DMS114 treated with DMSO at 0.1 percent for 48 hours (cell line): ENCODE measurements at regions not wholly inside any gene's neighbourhood (a gene's known extent, or its start where the extent isn't known, plus 50 kb on each side); places are given as distances from the start of the nearest gene placed in this dataset.

Experiments
- DNase-seq: peaks from one replicate; lab custom pipeline; 2025; ENCODE audit not compliant: unreplicated experiment; lab: John Stamatoyannopoulos, UW

DNA sequence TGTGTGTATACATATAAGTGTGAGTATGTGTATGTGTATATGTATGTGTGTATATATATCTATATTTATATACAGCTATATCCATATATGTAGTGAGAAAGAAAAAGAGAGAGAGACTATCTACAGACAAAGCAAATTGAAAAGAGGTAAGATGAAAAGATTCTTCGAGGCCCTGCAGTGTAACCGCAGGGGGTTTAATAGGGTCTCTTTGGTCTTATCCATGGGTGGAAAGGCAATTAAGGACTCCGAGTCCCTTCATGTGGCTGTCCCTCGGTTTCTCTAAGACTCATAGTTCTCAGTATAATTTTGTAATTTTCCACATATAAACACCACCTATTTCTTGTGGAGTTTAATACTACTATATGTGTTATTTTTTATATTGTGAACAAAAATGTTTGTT lies 50.6 kb upstream of the JAZF1 start:
- DNase-seq: no peak

DNA sequence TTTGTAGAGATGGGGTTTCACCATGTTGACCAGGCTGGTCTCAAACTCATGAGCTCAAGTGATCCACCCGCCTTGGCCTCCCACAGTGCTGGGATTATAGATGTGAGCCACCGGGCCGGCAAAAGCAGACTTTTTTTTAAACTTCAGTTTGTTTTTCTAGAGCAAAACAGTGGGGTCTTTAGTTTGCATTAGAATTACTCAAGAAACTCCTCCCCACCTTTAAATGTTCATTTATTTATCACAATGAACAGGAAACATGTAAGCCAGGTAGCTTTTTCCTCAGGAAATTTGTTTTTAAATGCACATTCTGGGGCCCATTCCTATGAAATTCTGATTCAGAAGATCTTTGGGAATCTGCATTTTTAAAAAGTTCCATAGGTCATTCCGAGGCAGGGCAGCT lies 56.0 kb upstream of the JAZF1 start:
- DNase-seq: no peak

DNA sequence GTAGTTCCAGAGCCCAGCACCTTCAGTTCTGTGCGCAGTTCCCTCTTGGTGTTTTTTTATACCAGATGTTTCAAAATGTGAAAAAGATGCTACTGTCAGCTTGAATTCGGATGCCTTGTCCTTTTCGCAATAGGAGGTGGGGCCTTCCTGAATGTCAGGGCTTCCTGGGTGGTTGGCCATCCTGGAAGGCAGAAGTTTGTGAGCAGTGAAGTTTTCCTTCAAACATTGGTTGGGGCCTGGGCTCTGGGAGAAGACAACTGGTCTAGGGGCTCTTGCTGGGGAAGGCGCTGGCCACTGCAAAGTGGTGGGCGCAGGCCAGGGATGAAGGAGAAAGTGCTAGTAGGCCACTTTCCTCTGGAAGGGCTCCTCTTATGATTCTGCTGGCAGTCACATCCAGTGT lies 56.8 kb upstream of the JAZF1 start:
- no peak for DNase-seq

DNA sequence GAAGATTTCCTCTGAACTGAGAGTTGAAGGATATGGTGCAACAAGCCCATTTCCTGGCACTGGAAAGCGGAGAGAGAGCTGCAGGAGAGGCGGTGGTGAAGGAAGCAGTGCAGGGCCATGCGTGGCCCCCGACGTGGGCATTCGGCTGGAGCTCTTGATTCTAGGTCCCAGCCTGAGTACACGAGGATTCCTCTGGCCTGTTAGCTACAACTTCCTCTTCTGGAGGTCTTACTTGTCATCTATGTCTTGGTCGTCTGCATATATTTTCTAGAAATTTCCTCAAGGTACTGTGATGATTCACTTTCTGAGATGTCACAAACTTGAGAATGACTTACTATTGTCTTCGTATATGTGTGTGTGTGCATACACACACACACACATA lies 59.2 kb upstream of the JAZF1 start:
- no peak for DNase-seq

DNA sequence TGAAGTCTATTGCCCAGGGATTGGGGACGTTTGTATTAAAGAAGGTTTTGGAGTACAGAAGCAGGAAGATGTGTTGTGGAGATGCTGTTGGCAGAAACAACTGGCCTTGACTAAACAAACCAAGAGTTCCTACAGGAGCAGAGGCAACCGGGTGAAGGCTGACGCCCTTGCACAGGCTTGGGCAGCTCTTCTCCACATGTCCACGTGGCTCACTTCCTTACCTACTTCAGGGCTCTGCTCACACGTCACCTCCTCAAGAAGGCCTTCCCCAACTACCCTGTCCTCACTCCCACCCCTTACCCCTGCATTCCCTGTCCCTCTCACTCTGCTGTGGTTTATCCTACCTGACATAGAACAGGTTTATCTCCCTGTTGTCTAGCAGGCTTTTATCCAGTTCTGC lies 59.9 kb upstream of the JAZF1 start:
- no peak for DNase-seq

DNA sequence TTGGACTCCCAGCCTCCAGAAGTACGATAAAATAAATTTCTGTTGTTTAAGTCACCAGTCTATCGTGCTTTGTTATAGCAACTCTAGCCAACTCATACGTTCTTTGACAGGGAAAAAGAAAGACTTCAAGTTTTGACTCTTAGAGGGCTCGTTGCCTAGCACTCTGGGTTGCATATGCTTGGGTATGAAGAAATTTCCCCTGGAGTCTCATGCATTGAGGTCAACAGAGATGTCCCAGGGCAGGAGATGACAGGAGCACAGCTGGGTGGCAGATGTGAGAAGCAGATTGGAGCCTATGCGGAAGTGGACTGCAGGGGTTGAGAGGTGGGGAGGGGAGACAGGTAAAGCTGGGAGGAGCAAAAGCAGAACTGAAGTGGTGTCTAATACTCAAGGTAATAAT lies 63.3 kb upstream of the JAZF1 start:
- no peak for DNase-seq

DNA sequence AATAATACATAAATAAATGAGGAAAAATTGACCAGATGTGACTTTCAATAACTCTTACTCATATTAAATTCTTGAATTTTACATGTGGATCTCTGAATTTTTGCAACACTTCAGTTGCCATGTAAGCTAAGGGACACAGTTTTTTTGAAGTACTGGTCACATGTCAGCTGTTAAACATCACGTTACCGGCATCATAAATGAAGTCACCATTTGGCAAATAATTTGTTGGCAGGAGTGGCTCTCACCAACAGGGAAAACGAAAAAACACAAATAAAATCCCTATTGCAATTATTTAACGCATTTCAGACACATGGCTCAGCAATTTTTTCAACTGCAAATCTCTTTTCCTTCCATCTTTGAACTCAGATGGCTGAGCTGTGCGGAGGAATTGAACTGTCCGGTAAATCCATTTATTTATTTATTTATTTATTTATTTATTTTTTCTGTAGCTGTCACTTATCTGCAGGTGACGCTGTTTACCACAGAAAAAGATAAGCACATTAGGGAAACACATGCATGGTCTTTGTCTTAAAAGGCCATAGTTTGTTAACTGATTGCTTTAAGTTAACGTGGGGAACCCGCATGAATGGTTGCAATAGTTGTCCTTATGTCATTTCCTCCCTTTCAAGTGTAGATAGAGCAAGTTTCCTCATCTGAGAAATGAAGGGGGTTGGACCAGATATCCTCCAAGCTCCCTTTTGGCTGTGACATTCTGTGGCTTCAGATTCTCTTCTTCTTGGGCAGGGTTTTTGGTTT lies 64.7 kb upstream of the JAZF1 start:
- DNase-seq: no peak

DNA sequence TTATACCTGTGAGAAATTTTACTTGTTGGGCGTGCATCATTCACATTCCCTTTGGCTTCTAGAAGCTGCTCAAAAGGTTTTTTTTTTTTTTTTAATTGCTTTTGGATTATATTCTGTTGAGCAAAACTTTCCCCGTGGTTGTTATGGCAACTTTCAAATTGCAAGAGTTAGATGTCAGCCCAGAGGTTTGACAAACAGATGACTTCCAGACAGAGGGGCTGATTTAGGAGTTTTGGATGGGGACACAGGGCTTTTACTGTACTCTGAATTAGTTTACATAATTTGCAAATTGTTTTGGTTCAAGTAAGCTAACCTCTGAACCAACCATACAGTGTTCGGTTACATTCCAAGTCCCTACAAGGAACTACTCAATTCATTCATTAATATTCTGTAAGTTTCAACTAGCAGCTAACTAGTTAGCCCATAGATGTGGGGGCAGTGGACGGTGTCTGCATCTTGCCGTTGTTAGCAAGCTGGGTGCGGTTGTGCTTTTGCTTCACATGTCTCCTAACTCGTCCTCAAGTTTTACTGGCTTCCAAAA lies 66.4 kb upstream of the JAZF1 start:
- no peak for DNase-seq

DNA sequence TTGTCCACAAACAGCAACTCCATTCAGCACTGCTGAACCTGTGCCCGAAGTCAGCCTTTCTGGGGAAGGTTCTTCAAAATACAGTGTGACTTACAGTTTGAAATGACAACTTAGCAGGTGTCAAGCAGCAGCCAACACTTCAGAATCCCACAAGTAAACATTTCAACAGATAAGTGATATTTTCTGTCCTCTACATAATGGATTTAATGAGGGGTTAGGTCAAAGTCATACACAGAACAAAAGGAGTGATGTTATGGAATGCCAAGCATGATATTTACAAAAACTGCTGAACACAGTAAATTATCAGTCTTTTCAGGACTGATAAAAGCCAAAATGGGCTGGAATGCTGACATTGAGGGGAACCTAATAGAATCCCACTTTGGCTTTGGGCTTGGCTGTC lies 77.6 kb upstream of the JAZF1 start:
- DNase-seq: no peak

DNA sequence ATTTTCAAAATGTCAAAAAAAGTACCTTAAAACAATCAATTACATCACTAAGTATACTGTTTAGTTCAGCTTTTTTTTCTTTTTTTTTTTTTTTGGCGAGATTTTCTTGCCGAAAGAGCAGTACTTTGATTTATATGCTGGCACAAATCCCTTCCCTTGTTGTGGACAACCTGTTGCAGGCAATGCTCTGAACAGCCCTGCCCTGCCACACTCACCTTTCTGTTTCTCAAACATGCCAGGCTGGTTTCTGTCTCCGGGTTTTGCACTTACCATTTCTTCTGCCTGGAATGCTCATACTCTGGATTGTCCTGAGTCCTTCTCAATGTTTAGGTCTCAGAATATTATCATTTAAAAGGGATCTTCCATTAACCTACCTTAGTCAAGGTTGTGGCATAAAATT lies 80.4 kb upstream of the JAZF1 start:
- DNase-seq: no peak

DNA sequence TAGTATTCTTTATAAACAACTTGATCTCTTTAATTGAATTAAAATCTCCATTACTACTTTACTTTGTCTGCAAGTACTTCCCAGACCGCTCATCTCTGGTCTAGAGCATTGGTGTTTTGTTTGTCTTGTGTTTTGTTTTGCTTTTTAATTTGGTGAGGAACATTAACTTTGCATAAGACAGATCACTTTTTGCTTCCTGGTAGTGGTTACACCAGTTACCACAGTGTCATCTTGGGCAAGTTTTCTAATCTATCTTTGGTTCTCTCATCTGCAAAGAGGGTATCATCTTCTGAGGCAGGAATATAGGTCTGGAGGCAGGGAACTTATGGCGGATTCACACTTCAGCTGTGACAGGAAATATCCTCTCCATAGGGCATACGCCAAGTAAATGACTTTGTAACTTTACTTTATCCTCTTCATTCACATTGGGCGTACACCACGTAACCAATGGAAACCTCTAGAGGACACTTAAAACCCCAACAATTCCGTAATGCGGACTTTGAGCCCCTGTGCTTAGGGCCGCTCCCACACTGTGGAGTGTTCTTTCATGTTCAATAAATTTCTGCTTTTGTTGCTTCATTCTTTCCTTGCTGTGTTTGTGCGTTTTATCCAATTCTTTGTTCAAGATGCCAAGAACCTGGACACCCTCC lies 83.2 kb upstream of the JAZF1 start:
- DNase-seq: no peak

DNA sequence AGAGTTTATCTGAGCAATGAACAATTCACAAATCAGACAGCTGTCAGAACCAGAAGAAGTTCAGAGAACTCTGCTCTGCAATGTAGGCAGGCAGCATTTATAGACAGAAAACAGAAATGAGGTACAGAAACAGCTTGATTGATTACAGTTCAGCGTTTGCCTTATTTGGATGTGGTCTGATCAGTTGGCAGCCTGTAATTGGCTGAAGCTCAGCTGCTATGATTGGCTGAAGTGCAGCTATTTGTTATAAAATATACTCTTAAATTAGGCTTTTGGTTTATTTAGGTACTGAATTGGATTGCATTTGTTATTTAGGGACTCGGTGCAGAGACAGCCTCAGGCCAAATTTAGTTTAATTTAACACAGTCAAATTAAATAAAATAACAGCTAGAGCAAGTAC lies 85.8 kb upstream of the JAZF1 start:
- no peak for DNase-seq

DNA sequence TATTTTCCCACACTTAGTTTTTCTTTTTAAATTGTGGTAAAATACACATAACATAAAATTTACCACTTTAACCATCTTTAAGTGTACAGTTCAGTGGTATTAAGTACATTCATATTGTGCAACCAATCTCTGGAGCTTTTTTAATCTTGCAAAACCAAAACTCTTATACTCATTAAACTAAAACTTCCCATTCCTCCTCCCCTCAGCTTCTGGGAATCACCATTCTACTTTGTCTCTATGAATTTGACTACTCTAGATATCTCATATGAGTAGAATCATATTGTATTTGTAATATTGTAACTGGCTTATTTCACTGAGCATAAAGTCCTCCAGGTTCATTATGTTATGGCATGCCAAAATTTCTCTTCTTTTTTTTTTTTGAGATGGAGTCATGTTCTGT lies 86.4 kb upstream of the JAZF1 start:
- DNase-seq: no peak

DNA sequence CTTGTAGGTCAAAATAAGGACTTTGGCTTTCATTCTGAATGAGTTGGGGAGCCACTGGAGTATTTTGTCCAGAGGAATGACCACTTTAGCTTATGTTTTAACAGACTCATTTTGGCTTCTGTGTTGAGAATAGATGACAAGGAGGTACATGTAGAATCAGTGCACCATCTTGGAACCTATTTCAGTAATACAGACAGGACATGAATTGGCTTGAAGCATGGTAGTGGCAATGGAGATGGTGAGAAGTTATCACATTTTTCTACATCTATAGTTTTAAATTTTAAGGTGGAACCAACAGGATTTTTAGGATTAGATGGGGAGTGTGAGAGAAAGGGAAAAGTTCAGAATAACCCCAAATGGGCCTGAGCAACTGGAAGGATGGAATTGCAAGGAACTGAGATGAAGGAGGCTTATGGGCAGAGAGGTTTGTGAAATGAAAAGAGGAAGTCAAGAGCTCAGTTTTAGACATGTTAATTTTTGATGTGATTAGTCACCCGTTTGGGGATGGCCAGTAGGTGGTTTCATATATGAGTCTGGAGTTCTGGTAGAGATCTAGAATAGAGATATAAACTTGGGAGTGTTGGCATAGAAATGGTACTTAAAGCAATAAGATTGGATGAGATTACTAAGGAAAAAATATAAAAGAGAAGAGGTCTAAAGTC lies 89.2 kb upstream of the JAZF1 start:
- no peak for DNase-seq

DNA sequence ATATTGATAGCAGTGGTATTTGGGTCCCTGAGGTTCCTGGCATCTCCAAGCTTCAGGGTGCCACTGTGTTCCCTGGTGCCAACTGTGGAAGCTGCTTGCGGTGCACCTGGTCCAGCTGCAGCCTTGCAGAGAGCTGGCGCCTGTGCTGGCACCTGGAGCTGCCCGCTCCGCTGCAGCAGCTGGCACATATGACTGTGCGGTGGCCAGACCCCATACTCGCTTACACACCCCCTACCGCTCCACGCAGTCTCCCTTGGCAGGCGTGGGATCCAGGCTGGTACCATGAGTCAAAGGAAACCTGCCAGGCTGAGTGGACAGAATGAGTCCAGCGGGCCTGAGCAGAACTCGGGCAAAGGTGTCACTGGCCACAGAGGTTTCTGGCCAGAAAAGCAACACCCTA lies 89.9 kb upstream of the JAZF1 start:
- DNase-seq: no peak

DNA sequence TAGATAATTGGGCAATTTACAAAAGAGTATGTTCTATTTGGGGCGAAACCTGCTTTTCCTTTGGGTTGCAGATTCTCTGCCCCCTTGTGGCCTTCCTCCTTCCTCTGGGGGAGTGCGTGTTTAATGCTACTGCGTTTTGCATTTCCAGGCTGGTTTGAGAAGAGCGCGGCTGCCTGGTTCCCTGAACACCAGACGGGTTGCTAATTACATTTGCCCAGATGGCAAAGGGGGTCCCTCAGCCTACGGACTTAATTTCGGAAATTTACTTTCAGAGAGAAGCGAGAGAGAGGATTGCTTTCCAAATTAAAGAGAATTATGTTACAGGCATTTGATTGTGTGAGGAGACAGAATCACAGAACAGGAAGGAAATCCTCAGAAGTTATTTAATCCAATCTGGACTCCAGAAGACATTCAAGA lies 91.9 kb upstream of the JAZF1 start:
- peak; percentile 40 for DNase-seq

DNA sequence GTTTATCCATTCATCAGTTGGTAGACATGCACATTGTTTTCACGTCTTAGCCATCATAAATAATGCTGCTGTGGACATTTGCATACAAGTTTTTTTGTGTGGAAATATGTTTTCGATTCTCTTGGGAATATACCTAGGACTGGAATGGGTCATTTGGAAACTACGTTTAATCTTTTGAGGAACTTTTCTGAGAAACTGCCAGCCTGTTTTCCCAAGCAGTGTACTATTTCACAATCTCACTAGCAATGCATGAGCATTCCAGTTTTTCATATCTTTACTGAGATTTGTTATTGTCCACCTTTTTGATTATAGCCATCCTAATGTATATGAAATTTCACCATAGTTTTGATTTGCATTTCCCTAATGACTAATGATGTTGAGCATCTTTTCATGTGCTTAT lies 95.7 kb upstream of the JAZF1 start:
- DNase-seq: no peak

DNA sequence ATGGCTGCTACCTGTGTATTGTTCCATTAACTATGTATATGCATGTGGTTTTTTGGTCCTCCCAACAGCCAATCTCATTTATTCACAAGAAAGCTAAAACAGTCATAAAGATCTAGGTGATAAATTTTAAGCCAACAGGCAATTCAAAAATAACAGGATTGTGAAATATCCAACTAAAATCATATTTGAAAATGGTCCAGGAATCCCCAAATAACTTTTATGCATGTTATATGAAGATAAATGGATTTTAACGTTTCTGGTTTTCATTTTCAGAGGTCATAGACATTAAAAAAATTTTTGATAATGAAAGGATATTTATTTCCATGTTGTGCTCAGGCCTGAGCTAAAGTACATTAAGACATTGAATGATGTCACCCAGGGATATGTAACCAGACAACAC lies 96.8 kb upstream of the JAZF1 start:
- DNase-seq: no peak

DNA sequence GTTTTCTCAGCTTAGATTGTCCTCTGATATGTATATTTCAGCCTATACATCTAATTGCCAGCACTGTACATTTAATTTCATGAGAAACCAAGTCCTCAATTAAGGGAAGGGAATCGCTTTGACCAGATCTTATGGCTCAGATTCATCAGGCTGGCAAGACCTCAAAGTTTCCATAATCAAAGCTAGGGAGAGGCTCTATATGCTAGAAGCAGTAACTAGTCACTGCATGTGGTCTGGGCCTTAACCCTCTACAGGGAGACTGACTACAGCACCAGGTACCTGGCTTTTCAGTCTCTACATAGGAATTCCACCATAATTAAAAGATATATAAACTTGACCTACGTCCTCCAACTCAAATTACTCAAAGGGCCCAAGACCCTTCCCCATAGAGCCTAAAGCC lies 97.4 kb upstream of the JAZF1 start:
- DNase-seq: no peak

DNA sequence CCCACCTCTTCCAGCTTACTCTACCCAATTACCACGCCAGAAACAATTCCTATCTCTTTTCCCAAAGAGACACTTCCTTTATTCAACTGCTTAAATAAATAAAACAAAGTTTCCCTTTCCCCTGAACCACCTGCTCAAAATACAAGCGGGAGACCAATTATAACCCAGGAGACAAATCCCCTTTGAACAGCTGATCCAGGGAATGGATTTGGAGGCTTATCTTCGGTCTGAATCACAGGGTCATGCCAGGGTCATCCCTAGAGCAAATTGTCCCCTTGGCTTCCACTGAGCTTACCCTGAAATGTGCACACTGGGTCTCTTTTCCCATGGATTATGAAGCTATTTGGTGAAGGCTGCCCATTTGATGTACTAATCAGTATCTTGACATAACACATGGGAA lies 99.9 kb upstream of the JAZF1 start:
- DNase-seq: no peak

DNA sequence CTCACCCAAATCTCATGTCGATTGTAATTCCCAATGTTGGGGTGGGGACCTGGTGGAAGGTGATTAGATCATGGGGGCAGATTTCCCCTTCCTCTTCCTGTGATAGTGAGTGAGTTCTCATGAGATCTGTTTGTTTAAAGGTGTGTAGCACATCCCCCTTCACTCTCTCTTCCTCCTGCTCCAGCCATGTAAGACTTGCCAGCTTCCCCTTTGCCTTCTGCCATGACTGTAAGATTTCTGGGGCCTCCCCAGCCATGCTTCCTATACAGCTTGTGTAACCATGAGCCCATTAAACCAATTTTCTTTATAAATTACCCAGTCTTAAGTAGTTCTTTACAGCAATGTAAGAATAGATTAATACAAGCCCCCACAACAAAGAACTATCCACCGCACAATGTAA lies 109.9 kb upstream of the JAZF1 start:
- DNase-seq: no peak

DNA sequence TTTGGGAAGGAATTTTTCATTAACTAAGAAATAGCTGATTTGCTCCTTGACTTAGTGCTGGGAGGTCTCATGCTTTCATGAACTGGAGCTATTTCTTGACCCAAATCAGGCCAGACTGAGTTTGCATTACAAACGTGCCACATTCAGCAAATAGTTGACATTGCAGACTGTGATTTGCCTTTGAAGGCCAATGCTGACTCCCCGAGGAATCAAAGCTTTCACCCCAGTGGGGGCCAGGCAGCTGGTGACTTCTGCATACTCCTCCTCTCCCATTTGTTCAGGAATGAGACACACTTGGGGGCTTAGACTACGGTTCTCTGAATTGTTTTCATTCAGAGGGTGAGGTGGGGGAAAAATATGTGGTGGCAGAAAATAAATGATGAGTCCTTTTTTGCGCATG lies 111.0 kb upstream of the JAZF1 start:
- DNase-seq: no peak
